Tibial nerve (tissue), 3 donors: ENCODE measurements at regions not wholly inside any gene's neighbourhood (a gene's known extent, or its start where the extent isn't known, plus 50 kb on each side); places are given as distances from the start of the nearest gene placed in this dataset.

Experiments used
- CTCF ChIP-seq, 5 experiments: fragments of 200-600 bp in 3 of 5; fragments of 450-650 bp in 2 of 5; sonication (generic) in 3 of 5; IDR thresholded peaks; one replicate each; pipeline ENCODE4 v1.5.1; 2016 to 2019; ENCODE audit warnings: antibody characterized with exemption in 5 of 5, mild to moderate bottlenecking in 3 of 5, moderate library complexity in 2 of 5
- POLR2A ChIP-seq, 2 donors: fragments of 450-650 bp; IDR thresholded peaks; one replicate each; pipeline ENCODE4 v1.6.1; 2017; ENCODE audit warnings: antibody characterized with exemption in 2 of 2, mild to moderate bottlenecking in 2 of 2, moderate library complexity in 2 of 2

- no peak for TF ChIP-seq CTCF (IDR thresholded peaks at IDR 0.05)
- TF ChIP-seq POLR2A (IDR thresholded peaks at IDR 0.05): no peak
These were observed 351.1 kb downstream of the KCNJ2 start for GRCh38 chr17:70520447-70520846.
